Esophagus (tissue), 2 donors: ENCODE measurements at regions not wholly inside any gene's neighbourhood (a gene's known extent, or its start where the extent isn't known, plus 50 kb on each side); places are given as distances from the start of the nearest gene placed in this dataset.
"Not testable (repeated sequence)": the region's sequence is repeated elsewhere in the genome, so short reads cannot be mapped to it uniquely, and the experiment has no call there.

Experiments used
- H3K27ac ChIP-seq, 2 donors: one replicate each; pipeline ENCODE4 v1.5.1; 2013; ENCODE audit warnings: low read depth in 2 of 2, mild to moderate bottlenecking in 2 of 2, inconsistent platforms in 1 of 2, low read length in 1 of 2, moderate library complexity in 1 of 2
- H3K27me3 ChIP-seq, 2 donors: one replicate each; pipeline ENCODE4 v1.6.1; 2013; ENCODE audit warnings: low read length in 2 of 2, control low read depth in 1 of 2, mild to moderate bottlenecking in 1 of 2; ENCODE audit not compliant: insufficient read depth in 2 of 2, control insufficient read depth in 1 of 2
- H3K36me3 ChIP-seq, 2 donors: one replicate each; pipeline ENCODE4 v1.6.1; 2013; ENCODE audit warnings: low read length in 1 of 2; ENCODE audit not compliant: control insufficient read depth in 2 of 2, insufficient read depth in 2 of 2
- H3K4me1 ChIP-seq, 2 donors: one replicate each; pipeline ENCODE4 v1.6.1; 2013; ENCODE audit warnings: low read length in 1 of 2; ENCODE audit not compliant: control insufficient read depth in 2 of 2, insufficient read depth in 2 of 2
- H3K4me3 ChIP-seq, 2 donors: one replicate each; pipeline ENCODE4 v1.5.1; 2013; ENCODE audit warnings: low read length in 2 of 2, mild to moderate bottlenecking in 2 of 2, low read depth in 1 of 2, moderate library complexity in 1 of 2
- H3K9me3 ChIP-seq, 2 donors: one replicate each; pipeline ENCODE4 v1.6.1; 2013; ENCODE audit warnings: mild to moderate bottlenecking in 2 of 2, low read depth in 1 of 2, low read length in 1 of 2, moderate library complexity in 1 of 2; ENCODE audit not compliant: control insufficient read depth in 2 of 2, insufficient read depth in 1 of 2
- WGBS, 2 donors: extraction: QIAGEN DNeasy Blood & Tissue Kit; methylation state at CpG; one replicate each; pipeline ENCODE4 v1.1.7; 2013; 5-methylcytosine and 5-hydroxymethylcytosine counted together
- donor health status: healthy with polysubstance abuse.
- donor health status: Bipolar disorder and iron deficiency.

GRCh38 chr20:63135411-63135810 lies 80.5 kb downstream of the YTHDF1 start:
- no peaks in the 10 kb centered on the region for H3K27me3 ChIP-seq
- H3K4me3 ChIP-seq = no peak overlapping the region
- no peaks in the 10 kb centered on the region for H3K4me1 ChIP-seq
- H3K9me3 ChIP-seq = no peaks in the 10 kb centered on the region
- 84 to 85% methylated on average over 12 to 17 of the region's 17 CpGs for WGBS, 2 donors
- H3K36me3 ChIP-seq = no peaks in the 10 kb centered on the region
- no peak overlapping the region for H3K27ac ChIP-seq

- not testable (repeated sequence) for H3K4me3 ChIP-seq, H3K27ac ChIP-seq, H3K9me3 ChIP-seq, H3K36me3 ChIP-seq, H3K27me3 ChIP-seq, H3K4me1 ChIP-seq
- 80 to 100% methylated on average over 1 to 10 of the region's 29 CpGs for WGBS, 2 donors
These were observed 81.1 kb downstream of the YTHDF1 start for GRCh38 chr20:63134711-63135361.

GRCh38 chr20:63134201-63134612 lies 81.7 kb downstream of the YTHDF1 start:
- 85 to 87% methylated on average over 15 to 19 of the region's 19 CpGs for WGBS, 2 donors
- H3K9me3 ChIP-seq = peaks cover 0 to 2% of the 10 kb centered on the region in 2 donors
- H3K4me1 ChIP-seq = no peaks in the 10 kb centered on the region
- H3K27me3 ChIP-seq = no peaks in the 10 kb centered on the region
- no peak overlapping the region for H3K27ac ChIP-seq
- H3K4me3 ChIP-seq = no peak overlapping the region
- H3K36me3 ChIP-seq = no peaks in the 10 kb centered on the region

- no peaks in the 10 kb centered on the region for H3K27me3 ChIP-seq
- no peak overlapping the region for H3K27ac ChIP-seq
- H3K4me3 ChIP-seq = no peak overlapping the region
- peaks cover 0 to 2% of the 10 kb centered on the region in 2 donors for H3K9me3 ChIP-seq
- no peaks in the 10 kb centered on the region for H3K4me1 ChIP-seq
- WGBS, 2 donors = 82 to 84% methylated on average over 15 of the region's 15 CpGs
- no peaks in the 10 kb centered on the region for H3K36me3 ChIP-seq
These were observed 82.3 kb downstream of the YTHDF1 start for GRCh38 chr20:63133481-63134091.

GRCh38 chr20:63132715-63133471 lies 83.0 kb downstream of the YTHDF1 start:
- 78 to 82% methylated on average over 29 of the region's 29 CpGs for WGBS, 2 donors
- no peaks in the 10 kb centered on the region for H3K27me3 ChIP-seq

GRCh38 chr20:63132131-63132714 lies 83.7 kb downstream of the YTHDF1 start:
- H3K4me3 ChIP-seq = no peak overlapping the region
- H3K36me3 ChIP-seq = no peaks in the 10 kb centered on the region
- H3K9me3 ChIP-seq = peaks cover 0 to 2% of the 10 kb centered on the region in 2 donors
- no peaks in the 10 kb centered on the region for H3K4me1 ChIP-seq
- 73 to 77% methylated on average over 17 of the region's 17 CpGs for WGBS, 2 donors
- no peaks in the 10 kb centered on the region for H3K27me3 ChIP-seq
- no peak overlapping the region for H3K27ac ChIP-seq

More at GRCh38 chr20:63132715-63133471, 83.0 kb downstream of the YTHDF1 start:
- H3K27ac ChIP-seq = no peak overlapping the region
- no peaks in the 10 kb centered on the region for H3K4me1 ChIP-seq
- H3K36me3 ChIP-seq = no peaks in the 10 kb centered on the region
- peaks cover 0 to 2% of the 10 kb centered on the region in 2 donors for H3K9me3 ChIP-seq
- no peak overlapping the region for H3K4me3 ChIP-seq

- Histone ChIP-seq H3K27ac (no peak overlapping the region), H3K27me3 (no peaks in the 10 kb centered on the region), H3K9me3 (peaks cover 0 to 2% of the 10 kb centered on the region in 2 donors), H3K4me3 (no peak overlapping the region), H3K36me3 (no peaks in the 10 kb centered on the region), H3K4me1 (no peaks in the 10 kb centered on the region)
- WGBS, 2 donors = 70% methylated on average over 43 of the region's 43 CpGs
These were observed 85.0 kb downstream of the YTHDF1 start for GRCh38 chr20:63130658-63131577.

GRCh38 chr20:63129991-63130657 lies 85.8 kb downstream of the YTHDF1 start:
- H3K36me3 ChIP-seq = no peaks in the 10 kb centered on the region
- H3K27ac ChIP-seq = no peak overlapping the region
- H3K9me3 ChIP-seq = peaks cover 0 to 2% of the 10 kb centered on the region in 2 donors
- no peaks in the 10 kb centered on the region for H3K27me3 ChIP-seq
- H3K4me1 ChIP-seq = no peaks in the 10 kb centered on the region
- 31 to 32% methylated on average over 24 to 28 of the region's 28 CpGs for WGBS, 2 donors
- no peak overlapping the region for H3K4me3 ChIP-seq
